Liver (tissue), 8 donors: ENCODE measurements at regions not wholly inside any gene's neighbourhood (a gene's known extent, or its start where the extent isn't known, plus 50 kb on each side); places are given as distances from the start of the nearest gene placed in this dataset.

Experiments used
- DNase-seq: peaks from one replicate; pipeline ENCODE4 v3.0.0-alpha.2; 2017; ENCODE audit warnings: low spot score
- H3K27ac ChIP-seq, 2 donors: one replicate each; pipeline ENCODE4 v1.7.0; 2013; ENCODE audit warnings: inconsistent platforms in 2 of 2, low read length in 2 of 2, control low read depth in 1 of 2, low read depth in 1 of 2, mild to moderate bottlenecking in 1 of 2
- H3K27me3 ChIP-seq, 4 donors: one replicate each; pipeline versions ENCODE4 v1.6.1 to v1.7.0; 2013; ENCODE audit warnings: low read length in 3 of 4, inconsistent platforms in 1 of 4, mild to moderate bottlenecking in 1 of 4, moderate library complexity in 1 of 4; ENCODE audit not compliant: control insufficient read depth in 4 of 4, insufficient read depth in 4 of 4
- H3K36me3 ChIP-seq, 4 donors: one replicate each; pipeline versions ENCODE4 v1.6.1 to v1.7.0; 2013; ENCODE audit warnings: low read length in 3 of 4, mild to moderate bottlenecking in 3 of 4, low read depth in 1 of 4, moderate library complexity in 1 of 4; ENCODE audit not compliant: control insufficient read depth in 4 of 4, insufficient read depth in 3 of 4
- H3K4me1 ChIP-seq, 4 donors: one replicate each; pipeline versions ENCODE4 v1.6.1 to v1.7.0; 2013; ENCODE audit warnings: low read length in 3 of 4, mild to moderate bottlenecking in 3 of 4, moderate library complexity in 1 of 4; ENCODE audit not compliant: control insufficient read depth in 4 of 4, insufficient read depth in 4 of 4
- H3K4me3 ChIP-seq, 3 donors: one replicate each; pipeline versions ENCODE4 v1.6.1 to v1.7.0; 2013; ENCODE audit warnings: low read length in 3 of 3, control low read depth in 1 of 3, low read depth in 1 of 3, mild to moderate bottlenecking in 1 of 3
- H3K9ac ChIP-seq, 2 donors: one replicate each; pipeline ENCODE4 v1.7.0; 2013; ENCODE audit warnings: low read length in 2 of 2, mild to moderate bottlenecking in 2 of 2, moderate library complexity in 2 of 2, control low read depth in 1 of 2, low read depth in 1 of 2
- H3K9me3 ChIP-seq, 4 donors: one replicate each; pipeline versions ENCODE4 v1.6.1 to v1.7.0; 2013; ENCODE audit warnings: low read length in 3 of 4; ENCODE audit not compliant: control insufficient read depth in 4 of 4
- ATF3 ChIP-seq: IDR thresholded peaks from 2 replicates; pipeline ENCODE4 v1.6.1; 2016; ENCODE audit warnings: antibody characterized with exemption
- CTCF ChIP-seq: fragments of 150-350 bp; IDR thresholded peaks from 2 replicates; pipeline ENCODE4 v1.5.1; 2017; ENCODE audit warnings: improper control_type of control experiment, low read depth, low read length; ENCODE audit not compliant: missing input control
- EGR1 ChIP-seq, 2 donors: IDR thresholded peaks; 2 replicates each; pipeline ENCODE4 v1.6.1; 2016 to 2018; ENCODE audit warnings: antibody characterized with exemption in 2 of 2, low read depth in 2 of 2
- FOXA1 ChIP-seq: IDR thresholded peaks from 2 replicates; pipeline ENCODE4 v1.6.1; 2016; ENCODE audit warnings: antibody characterized with exemption
- FOXA2 ChIP-seq: IDR thresholded peaks from 2 replicates; pipeline ENCODE4 v1.6.1; 2016; ENCODE audit warnings: antibody characterized with exemption
- GABPA ChIP-seq, 2 donors: IDR thresholded peaks in 1 of 2; conservative IDR thresholded peaks in 1 of 2; 2 replicates each; pipeline ENCODE4 v1.6.1; 2016; ENCODE audit warnings: antibody characterized with exemption in 2 of 2, mild to moderate bottlenecking in 1 of 2, moderate library complexity in 1 of 2
- HNF4A ChIP-seq, 2 donors: conservative IDR thresholded peaks; 2 replicates each; pipeline ENCODE4 v1.6.1; 2016; ENCODE audit warnings: antibody characterized with exemption in 2 of 2, mild to moderate bottlenecking in 2 of 2
- HNF4G ChIP-seq: IDR thresholded peaks from 2 replicates; pipeline ENCODE4 v1.6.1; 2016; ENCODE audit warnings: antibody characterized with exemption
- JUND ChIP-seq, 2 donors: IDR thresholded peaks; 2 replicates each; pipeline ENCODE4 v1.6.1; 2016; ENCODE audit warnings: antibody characterized with exemption in 2 of 2
- MAX ChIP-seq: IDR thresholded peaks from 2 replicates; pipeline ENCODE4 v1.6.1; 2016; ENCODE audit warnings: antibody characterized with exemption
- NR2F2 ChIP-seq: IDR thresholded peaks from 2 replicates; pipeline ENCODE4 v1.6.1; 2016; ENCODE audit warnings: antibody characterized with exemption
- RAD21 ChIP-seq, 2 donors: IDR thresholded peaks; 2 replicates each; pipeline ENCODE4 v1.6.1; 2016; ENCODE audit warnings: antibody characterized with exemption in 2 of 2, mild to moderate bottlenecking in 2 of 2
- REST ChIP-seq: IDR thresholded peaks from 2 replicates; pipeline ENCODE4 v1.6.1; 2016; ENCODE audit warnings: antibody characterized with exemption, mild to moderate bottlenecking
- RXRA ChIP-seq, 2 donors: IDR thresholded peaks; 2 replicates each; pipeline ENCODE4 v1.6.1; 2017 to 2018; ENCODE audit warnings: antibody characterized with exemption in 2 of 2, mild to moderate bottlenecking in 1 of 2
- SP1 ChIP-seq: IDR thresholded peaks from 2 replicates; pipeline ENCODE4 v1.6.1; 2018; ENCODE audit warnings: antibody characterized with exemption, mild to moderate bottlenecking
- TAF1 ChIP-seq: conservative IDR thresholded peaks from 2 replicates; pipeline ENCODE4 v1.6.1; 2016; ENCODE audit warnings: antibody characterized with exemption, mild to moderate bottlenecking
- YY1 ChIP-seq: IDR thresholded peaks from 2 replicates; pipeline ENCODE4 v1.6.1; 2016; ENCODE audit warnings: antibody characterized with exemption, mild to moderate bottlenecking
- ZBTB33 ChIP-seq: IDR thresholded peaks from 2 replicates; pipeline ENCODE4 v1.6.1; 2016; ENCODE audit warnings: antibody characterized with exemption
- whole genome bisulfite sequencing: extraction: QIAGEN DNeasy Blood & Tissue Kit; methylation state at CpG from one replicate; pipeline ENCODE4 v1.1.7; 2013; 5-methylcytosine and 5-hydroxymethylcytosine counted together
- donor health status: healthy.
- donor health status: healthy.
- donor health status: healthy.
- donor health status: healthy.
- donor health status: healthy.

- Histone ChIP-seq H3K27me3 (no peaks in the 10 kb centered on the region), H3K4me3 (no peak overlapping the region), H3K9me3 (no peaks in the 10 kb centered on the region), H3K27ac (no peak overlapping the region), H3K4me1 (no peaks in the 10 kb centered on the region), H3K36me3 (no peaks in the 10 kb centered on the region), H3K9ac (no peak overlapping the region)
- no peak for TF ChIP-seq RAD21 (IDR thresholded peaks at IDR 0.05)
- TF ChIP-seq FOXA2: no peak
- TF ChIP-seq EGR1 (IDR thresholded peaks at IDR 0.05; ENCODE audit: low read depth in 2 of 2): no peak
- TF ChIP-seq FOXA1: no peak
- TF ChIP-seq JUND (IDR thresholded peaks at IDR 0.05): no peak
- no peak for TF ChIP-seq REST
- no peak for TF ChIP-seq TAF1
- no peak for TF ChIP-seq YY1
- DNase-seq: no peak
- 87% methylated on average over 2 of the region's 2 CpGs for WGBS
Measured at GRCh38 chr3:64878362-64878761, 190.6 kb upstream of the ADAMTS9 start.

- H3K4me1 ChIP-seq: no peaks in the 10 kb centered on the region
- H3K27me3 ChIP-seq: no peaks in the 10 kb centered on the region
- no peaks in the 10 kb centered on the region for H3K36me3 ChIP-seq
- peaks cover 0 to 5% (median 0%) of the 10 kb centered on the region in 4 donors for H3K9me3 ChIP-seq
- no peak for DNase-seq
- TF ChIP-seq RXRA (IDR thresholded peaks at IDR 0.05) (no peak), ZBTB33 (no peak), FOXA1 (no peak), RAD21 (IDR thresholded peaks at IDR 0.05) (no peak), YY1 (no peak), REST (no peak), FOXA2 (no peak), SP1 (no peak), NR2F2 (no peak), EGR1 (IDR thresholded peaks at IDR 0.05; ENCODE audit: low read depth in 2 of 2) (no peak), TAF1 (no peak), GABPA (IDR thresholded peaks at IDR 0.05 in 1 of 2, conservative IDR thresholded peaks at IDR 0.05 in 1 of 2) (no peak), CTCF (no peak), HNF4G (no peak), ATF3 (no peak), MAX (no peak), JUND (IDR thresholded peaks at IDR 0.05) (no peak), HNF4A (conservative IDR thresholded peaks at IDR 0.05) (no peak)
- H3K4me3 ChIP-seq: no peak overlapping the region
- no peak overlapping the region for H3K27ac ChIP-seq
- WGBS: 69% methylated on average over 1 of the region's 1 CpG
- H3K9ac ChIP-seq: no peak overlapping the region
Measured at GRCh38 chr3:64873400-64873799, 185.6 kb upstream of the ADAMTS9 start.
